ENCODE measurements at regions not wholly inside any gene's neighbourhood (a gene's known extent, or its start where the extent isn't known, plus 50 kb on each side); places are given as distances from the start of the nearest gene placed in this dataset.
"Not testable (repeated sequence)": the region's sequence is repeated elsewhere in the genome, so short reads cannot be mapped to it uniquely, and the experiment has no call there.

DNA sequence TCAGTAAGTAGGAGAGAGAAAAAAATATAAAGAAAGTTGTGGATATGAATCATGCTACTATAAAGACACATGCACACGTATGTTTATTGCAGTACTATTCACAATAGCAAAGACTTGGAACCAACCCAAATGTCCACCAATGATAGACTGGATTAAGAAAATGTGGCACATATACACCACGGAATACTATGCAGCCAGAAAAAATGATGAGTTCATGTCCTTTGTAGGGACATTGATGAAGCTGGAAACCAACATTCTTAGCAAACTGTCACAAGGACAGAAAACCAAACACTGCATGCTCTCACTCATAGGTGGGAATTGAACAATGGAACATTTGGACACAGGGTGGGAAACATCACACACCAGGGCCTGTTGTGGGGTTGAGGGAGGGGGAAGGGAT lies 200.3 kb upstream of the IVNS1ABP start:
- TF ChIP-seq, protein P1, sequence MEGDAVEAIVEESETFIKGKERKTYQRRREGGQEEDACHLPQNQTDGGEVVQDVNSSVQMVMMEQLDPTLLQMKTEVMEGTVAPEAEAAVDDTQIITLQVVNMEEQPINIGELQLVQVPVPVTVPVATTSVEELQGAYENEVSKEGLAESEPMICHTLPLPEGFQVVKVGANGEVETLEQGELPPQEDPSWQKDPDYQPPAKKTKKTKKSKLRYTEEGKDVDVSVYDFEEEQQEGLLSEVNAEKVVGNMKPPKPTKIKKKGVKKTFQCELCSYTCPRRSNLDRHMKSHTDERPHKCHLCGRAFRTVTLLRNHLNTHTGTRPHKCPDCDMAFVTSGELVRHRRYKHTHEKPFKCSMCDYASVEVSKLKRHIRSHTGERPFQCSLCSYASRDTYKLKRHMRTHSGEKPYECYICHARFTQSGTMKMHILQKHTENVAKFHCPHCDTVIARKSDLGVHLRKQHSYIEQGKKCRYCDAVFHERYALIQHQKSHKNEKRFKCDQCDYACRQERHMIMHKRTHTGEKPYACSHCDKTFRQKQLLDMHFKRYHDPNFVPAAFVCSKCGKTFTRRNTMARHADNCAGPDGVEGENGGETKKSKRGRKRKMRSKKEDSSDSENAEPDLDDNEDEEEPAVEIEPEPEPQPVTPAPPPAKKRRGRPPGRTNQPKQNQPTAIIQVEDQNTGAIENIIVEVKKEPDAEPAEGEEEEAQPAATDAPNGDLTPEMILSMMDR (IDR thresholded peaks at IDR 0.05): not testable (repeated sequence)
- TF ChIP-seq POLR2A (IDR thresholded peaks at IDR 0.05): not testable (repeated sequence)
